Skeletal muscle tissue (tissue), 3 donors: ENCODE measurements at regions not wholly inside any gene's neighbourhood (a gene's known extent, or its start where the extent isn't known, plus 50 kb on each side); places are given as distances from the start of the nearest gene placed in this dataset.
A peak's percentile ranks its signal among the peaks of the same experiment; 100 is the strongest.
"Not testable (repeated sequence)": the region's sequence is repeated elsewhere in the genome, so short reads cannot be mapped to it uniquely, and the experiment has no call there.

Source experiments
- H3K27ac ChIP-seq: one replicate; pipeline ENCODE4 v1.7.0; 2013; ENCODE audit warnings: mild to moderate bottlenecking, low read depth, low read length, inconsistent platforms
- H3K27me3 ChIP-seq, 3 donors: one replicate each; pipeline ENCODE4 v1.7.0; 2013; ENCODE audit warnings: low read length in 3 of 3; ENCODE audit not compliant: control insufficient read depth in 3 of 3, insufficient read depth in 3 of 3
- H3K36me3 ChIP-seq, 3 donors: one replicate each; pipeline ENCODE4 v1.7.0; 2013; ENCODE audit warnings: low read length in 3 of 3; ENCODE audit not compliant: control insufficient read depth in 3 of 3, insufficient read depth in 3 of 3
- H3K4me1 ChIP-seq, 3 donors: one replicate each; pipeline ENCODE4 v1.7.0; 2013; ENCODE audit warnings: low read length in 3 of 3, mild to moderate bottlenecking in 3 of 3; ENCODE audit not compliant: control insufficient read depth in 3 of 3, insufficient read depth in 3 of 3
- H3K4me3 ChIP-seq, 3 donors: one replicate each; pipeline ENCODE4 v1.7.0; 2013; ENCODE audit warnings: low read length in 3 of 3
- H3K9ac ChIP-seq, 3 donors: one replicate each; pipeline ENCODE4 v1.7.0; 2013; ENCODE audit warnings: low read length in 3 of 3, mild to moderate bottlenecking in 3 of 3, moderate library complexity in 2 of 3, low read depth in 1 of 3
- H3K9me3 ChIP-seq, 3 donors: one replicate each; pipeline ENCODE4 v1.7.0; 2013; ENCODE audit warnings: low read length in 3 of 3; ENCODE audit not compliant: control insufficient read depth in 3 of 3
- donor health status: Osteomylitis.

DNA sequence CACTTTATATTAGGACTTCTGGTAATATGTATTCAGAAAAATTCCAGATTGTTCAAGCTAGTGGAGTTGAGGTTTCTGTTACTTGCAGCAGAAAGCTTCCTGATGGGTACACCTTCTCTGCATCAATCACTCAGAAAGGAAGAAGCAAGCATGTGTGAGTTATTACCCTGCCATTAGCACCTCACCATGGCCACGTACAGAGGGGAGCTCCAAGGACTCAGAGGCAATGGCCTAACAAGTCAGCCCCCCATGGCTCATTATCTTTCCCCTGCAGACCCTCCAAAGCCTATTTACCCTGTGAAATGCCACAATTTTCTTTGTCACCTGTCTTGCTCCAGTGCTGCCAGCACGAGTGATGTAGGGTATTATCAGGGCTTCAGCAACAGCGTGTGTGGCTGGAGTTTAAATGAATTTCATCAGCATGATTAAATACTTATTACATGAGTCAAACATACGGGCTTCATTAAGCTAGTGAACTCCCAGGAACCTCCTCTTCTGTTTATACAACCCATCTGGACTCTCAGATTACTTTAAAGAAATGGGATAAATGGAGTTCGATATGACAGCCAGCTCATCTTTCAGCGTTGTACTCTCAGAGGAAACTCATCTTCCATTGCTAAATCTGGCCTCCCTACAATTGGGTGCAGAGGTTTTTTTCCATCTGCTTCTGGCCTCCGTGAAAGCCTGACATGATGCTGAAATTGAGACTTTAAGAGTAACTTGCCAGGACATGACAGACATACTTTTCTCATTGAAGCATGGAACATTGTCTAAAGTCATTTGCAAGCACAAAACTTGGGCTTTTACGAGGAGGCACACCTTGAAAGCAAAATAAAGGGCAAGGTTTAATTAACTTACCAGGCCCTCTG is 135.9 kb downstream of the TMEM30B start:
- Histone ChIP-seq H3K4me1 (peaks cover 35 to 66% (median 43%) of the 10 kb centered on the region in 3 donors), H3K9me3 (no peaks in the 10 kb centered on the region), H3K4me3 (peak overlapping the region in 2 of 3 donors; percentile 24 to 49), H3K27ac (peak overlapping the region; percentile 95), H3K36me3 (no peaks in the 10 kb centered on the region), H3K9ac (peak overlapping the region; percentile 39 to 77 (median 71)), H3K27me3 (no peaks in the 10 kb centered on the region)

DNA sequence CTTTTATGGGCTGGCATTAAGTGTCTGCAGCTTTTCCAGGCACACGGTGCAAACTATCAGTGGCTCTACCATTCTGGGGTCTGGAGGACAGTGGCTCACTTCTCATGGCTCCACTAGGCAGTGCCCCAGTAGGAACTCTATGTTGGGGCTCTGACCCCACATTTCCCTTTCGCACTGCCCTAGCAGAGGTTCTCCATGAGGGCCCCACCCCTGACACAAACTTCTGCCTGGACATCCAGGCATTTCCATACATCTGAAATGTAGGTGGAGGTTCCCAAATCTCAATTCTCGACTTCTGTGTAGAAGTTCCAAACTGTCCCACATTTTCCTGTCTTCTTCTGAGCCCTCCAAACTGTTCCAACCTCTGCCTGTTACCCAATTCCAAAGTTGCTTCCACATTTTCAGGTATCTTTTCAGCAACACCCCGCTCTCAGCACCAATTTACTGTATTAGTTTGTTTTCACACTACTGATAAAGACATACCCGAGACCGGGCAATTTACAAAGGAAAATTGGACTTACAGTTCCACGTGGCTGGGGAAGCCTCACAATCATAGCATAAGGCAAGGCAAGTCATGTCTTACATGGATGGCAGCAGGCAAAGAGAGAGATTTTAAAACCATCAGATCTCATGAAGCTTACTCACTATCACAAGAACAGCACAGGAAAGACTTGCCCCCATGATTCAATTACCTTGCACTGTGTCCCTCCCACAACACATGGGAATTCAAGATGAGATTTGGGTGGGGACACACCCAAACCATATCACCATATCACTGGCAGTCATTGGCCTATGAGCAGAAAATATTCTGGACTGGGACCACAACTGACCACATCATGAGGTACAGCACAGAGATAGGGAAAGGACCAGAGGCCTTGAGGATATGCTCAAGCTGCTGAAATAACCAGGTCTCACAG is 136.8 kb downstream of the TMEM30B start:
- H3K9ac ChIP-seq: not testable (repeated sequence)
- Histone ChIP-seq H3K27ac (peak overlapping the region; percentile 95), H3K4me3 (peak overlapping the region in 2 of 3 donors; percentile 17 to 49)

DNA sequence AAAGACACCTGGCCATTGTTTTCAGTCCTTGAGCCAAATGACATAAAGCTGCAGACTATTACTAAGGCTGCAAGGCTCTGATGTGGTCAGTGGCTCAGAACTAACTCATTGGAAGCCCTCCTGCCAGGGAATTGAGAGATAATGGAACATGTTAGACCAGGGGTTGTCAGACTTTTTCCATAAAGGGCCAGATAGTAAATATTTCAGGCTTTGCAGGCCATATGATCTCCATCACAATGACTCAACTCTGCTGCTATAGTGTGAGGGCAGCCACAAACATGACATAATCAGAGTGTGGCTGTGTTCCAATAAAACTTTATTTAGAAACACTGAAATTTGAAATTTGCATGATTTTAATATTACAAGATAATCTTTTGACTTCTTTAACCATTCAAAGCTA is 140.3 kb downstream of the TMEM30B start:
- H3K9ac ChIP-seq: no peak overlapping the region
- no peaks in the 10 kb centered on the region for H3K9me3 ChIP-seq
- H3K4me3 ChIP-seq: no peak overlapping the region
- H3K27ac ChIP-seq: no peak overlapping the region
- H3K27me3 ChIP-seq: no peaks in the 10 kb centered on the region
- H3K36me3 ChIP-seq: no peaks in the 10 kb centered on the region
- peaks cover 7 to 38% (median 17%) of the 10 kb centered on the region in 3 donors for H3K4me1 ChIP-seq

More for the DNA sequence above, 136.8 kb downstream of the TMEM30B start:
- H3K9me3 ChIP-seq, H3K36me3 ChIP-seq, H3K27me3 ChIP-seq: not testable (repeated sequence)
- H3K4me1 ChIP-seq: peaks cover 35 to 69% (median 46%) of the 10 kb centered on the region in 3 donors

DNA sequence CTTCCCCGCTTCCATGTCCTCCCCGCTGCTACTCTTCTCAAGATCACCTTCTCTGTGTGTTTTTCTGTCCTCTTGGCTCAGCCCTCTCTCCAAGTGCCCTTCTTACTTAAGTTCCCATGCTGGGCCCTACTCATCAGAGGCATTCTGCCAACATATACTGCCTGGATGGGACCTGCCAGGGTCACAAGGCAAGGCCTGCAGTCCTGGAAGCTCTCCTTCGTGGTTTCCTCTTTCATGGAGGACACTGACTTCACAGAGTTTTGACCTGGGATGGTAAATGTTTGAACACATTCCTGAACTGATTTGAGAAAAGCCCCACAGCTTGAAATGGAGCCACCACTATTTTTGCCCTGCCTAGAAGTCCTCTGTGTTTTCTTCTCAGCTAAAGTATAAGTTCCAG is 140.9 kb downstream of the TMEM30B start:
- Histone ChIP-seq H3K4me1 (peaks cover 4 to 32% (median 13%) of the 10 kb centered on the region in 3 donors), H3K27ac (no peak overlapping the region), H3K27me3 (no peaks in the 10 kb centered on the region), H3K4me3 (peak overlapping the region in 1 of 3 donors; percentile 22), H3K9ac (no peak overlapping the region), H3K9me3 (no peaks in the 10 kb centered on the region), H3K36me3 (no peaks in the 10 kb centered on the region)

DNA sequence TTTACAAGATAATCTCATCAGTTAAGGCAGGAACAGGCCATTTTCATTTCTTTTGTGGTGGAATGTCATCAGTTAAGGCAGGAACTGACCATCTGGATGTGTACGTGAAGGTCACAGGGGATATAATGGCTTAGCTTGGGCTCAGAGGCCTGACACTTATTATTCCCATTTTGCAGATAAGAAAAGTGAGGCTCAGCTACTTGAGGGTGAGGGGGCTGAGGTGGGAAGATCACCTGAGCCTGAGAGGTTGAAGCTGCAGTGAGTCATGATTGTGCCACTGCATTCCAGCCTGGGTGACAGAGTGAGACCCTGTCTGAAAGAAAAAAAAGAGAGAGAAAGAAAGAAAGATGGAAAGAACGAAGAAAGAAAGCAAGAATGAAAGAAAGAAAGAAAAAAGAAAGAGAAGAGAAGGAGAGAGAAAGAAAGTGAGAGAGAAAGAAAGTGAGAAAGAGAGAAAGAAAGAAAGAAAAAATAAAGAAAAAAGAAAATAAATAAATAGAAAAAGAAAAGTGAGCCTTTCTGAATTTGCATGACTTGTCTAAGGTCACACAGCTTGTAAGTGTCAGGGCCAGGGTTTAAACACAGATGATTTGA is 142.0 kb downstream of the TMEM30B start:
- no peaks in the 10 kb centered on the region for H3K27me3 ChIP-seq
- no peak overlapping the region for H3K27ac ChIP-seq
- no peak overlapping the region for H3K4me3 ChIP-seq
- H3K36me3 ChIP-seq: no peaks in the 10 kb centered on the region
- no peak overlapping the region for H3K9ac ChIP-seq
- H3K4me1 ChIP-seq: peaks cover 0 to 23% (median 5%) of the 10 kb centered on the region in 3 donors
- H3K9me3 ChIP-seq: no peaks in the 10 kb centered on the region

DNA sequence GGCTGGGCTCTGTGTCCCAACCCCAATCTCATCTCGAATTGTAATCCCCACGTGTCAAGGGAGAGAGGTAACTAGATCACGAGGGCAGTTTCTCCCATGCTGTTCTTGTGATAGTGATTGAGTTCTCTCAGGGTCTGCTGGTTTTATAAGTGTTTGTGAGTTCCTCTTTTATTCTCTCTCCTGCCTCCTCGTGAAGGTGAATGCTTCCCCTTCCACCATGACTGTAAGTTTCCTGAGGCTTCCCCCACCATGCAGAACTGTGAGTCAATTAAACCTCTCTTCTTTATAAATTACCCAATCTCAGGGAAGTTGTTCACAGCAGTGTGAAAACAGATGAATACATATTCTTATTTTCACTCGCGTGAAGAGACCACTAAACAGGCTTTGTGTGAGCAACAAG is 148.2 kb downstream of the TMEM30B start:
- Histone ChIP-seq H3K4me1 (peaks cover 39 to 45% (median 44%) of the 10 kb centered on the region in 3 donors), H3K9ac (no peak overlapping the region), H3K9me3 (no peaks in the 10 kb centered on the region), H3K27ac (no peak overlapping the region), H3K36me3 (no peaks in the 10 kb centered on the region), H3K27me3 (no peaks in the 10 kb centered on the region), H3K4me3 (no peak overlapping the region)

DNA sequence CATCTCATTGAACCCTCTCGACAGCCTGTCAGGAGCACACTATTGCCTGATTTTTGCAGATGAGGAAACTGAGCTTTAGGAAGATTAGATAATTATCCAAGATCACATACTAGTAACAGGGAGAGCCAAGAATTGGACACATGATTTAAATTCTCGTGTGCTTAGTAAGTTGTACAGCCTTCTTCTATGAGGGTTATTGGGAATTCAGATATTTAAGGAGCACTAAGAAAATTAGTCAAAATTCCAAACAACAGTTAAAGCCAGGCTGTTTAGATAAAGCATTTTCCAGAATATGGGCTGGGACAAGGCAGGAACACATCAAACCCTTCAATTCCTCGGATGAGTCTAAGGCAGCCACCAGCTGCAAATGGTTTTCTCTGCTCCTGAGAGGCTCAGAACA is 148.8 kb downstream of the TMEM30B start:
- no peaks in the 10 kb centered on the region for H3K27me3 ChIP-seq
- H3K9ac ChIP-seq: peak overlapping the region in 2 of 3 donors; percentile 13 to 64
- H3K4me3 ChIP-seq: no peak overlapping the region
- peak overlapping the region; percentile 85 for H3K27ac ChIP-seq
- no peaks in the 10 kb centered on the region for H3K9me3 ChIP-seq
- H3K36me3 ChIP-seq: no peaks in the 10 kb centered on the region
- peaks cover 44 to 50% (median 50%) of the 10 kb centered on the region in 3 donors for H3K4me1 ChIP-seq

DNA sequence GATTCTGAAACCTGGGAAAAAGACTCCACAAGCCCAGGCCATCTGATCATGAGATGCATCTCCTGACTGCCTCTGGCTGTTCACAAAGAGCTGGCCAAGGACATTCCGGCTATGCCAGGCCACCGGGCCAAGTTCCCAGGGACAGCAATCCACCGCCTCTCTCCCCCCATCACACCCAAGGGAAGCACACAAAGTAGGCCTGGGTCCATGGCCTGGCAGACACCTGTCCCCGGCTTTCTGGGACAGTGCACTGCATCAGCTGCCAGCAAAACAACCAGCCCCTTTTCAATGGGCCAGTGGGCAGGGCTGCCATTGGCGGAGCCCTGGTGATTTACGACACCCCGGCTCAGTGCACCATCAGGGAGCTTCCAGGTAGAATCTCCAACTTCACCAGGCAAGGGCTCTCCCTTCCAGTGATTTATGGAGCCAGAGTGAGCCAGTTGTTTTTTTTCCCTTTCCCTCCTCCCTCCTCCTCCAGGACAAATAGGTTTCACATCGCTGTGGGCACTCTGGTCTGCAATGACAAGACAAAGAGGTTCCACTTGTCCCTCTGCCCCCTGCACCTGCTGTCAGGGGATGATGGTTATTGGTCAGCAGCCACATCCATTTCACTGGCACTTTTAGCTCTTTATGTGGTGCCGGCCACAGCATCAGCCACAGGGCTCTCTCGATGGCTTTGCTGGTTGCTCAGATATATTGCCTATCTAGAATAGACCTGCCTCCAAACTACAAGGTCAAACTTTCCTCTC is 149.6 kb downstream of the SLC38A6 start:
- peak overlapping the region in 2 of 3 donors; percentile 46 to 70 for H3K9ac ChIP-seq
- H3K4me3 ChIP-seq: peak overlapping the region in 1 of 3 donors; percentile 8
- peak overlapping the region; percentile 97 for H3K27ac ChIP-seq
- peaks cover 61 to 66% (median 66%) of the 10 kb centered on the region in 3 donors for H3K4me1 ChIP-seq
- H3K27me3 ChIP-seq: no peaks in the 10 kb centered on the region
- no peaks in the 10 kb centered on the region for H3K36me3 ChIP-seq
- H3K9me3 ChIP-seq: no peaks in the 10 kb centered on the region

DNA sequence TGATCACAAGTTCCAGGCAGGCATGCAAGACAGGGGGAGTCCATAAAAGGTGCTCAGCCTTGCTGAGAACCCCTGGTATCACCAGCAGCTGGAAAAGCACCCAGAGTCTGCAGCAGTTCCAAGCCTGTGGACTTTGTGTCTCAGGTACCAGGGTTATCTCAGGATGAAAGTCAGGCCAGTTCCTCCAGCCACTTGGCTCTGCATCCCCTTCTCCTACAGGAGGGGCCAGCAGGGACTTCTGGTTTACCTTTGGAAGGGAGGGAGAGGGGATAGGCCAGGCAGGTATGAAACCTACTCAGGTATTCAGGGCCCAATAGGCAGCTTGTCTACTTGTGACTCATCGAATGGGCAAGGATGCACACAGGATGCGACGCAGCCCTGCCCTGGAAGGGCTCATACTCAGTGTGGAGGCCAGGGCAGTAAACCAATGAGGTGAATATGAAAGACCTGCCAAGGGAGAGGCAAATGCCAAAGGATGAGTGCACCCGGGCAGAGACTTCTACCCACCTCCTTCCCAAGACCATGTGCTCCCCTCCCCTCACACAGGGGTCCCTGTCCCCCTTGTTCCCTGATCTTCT is 148.2 kb downstream of the SLC38A6 start:
- Histone ChIP-seq H3K27me3 (no peaks in the 10 kb centered on the region), H3K36me3 (no peaks in the 10 kb centered on the region), H3K9ac (peak overlapping the region in 2 of 3 donors; percentile 13 to 27), H3K4me3 (no peak overlapping the region), H3K4me1 (peaks cover 75 to 81% (median 80%) of the 10 kb centered on the region in 3 donors), H3K9me3 (no peaks in the 10 kb centered on the region), H3K27ac (peak overlapping the region; percentile 97)
